GM19035 (cell line): ENCODE measurements at regions not wholly inside any gene's neighbourhood (a gene's known extent, or its start where the extent isn't known, plus 50 kb on each side); places are given as distances from the start of the nearest gene placed in this dataset.

Experiments
- ATAC-seq: cut with Tn5 transposase; IDR thresholded peaks from one replicate; pipeline ENCODE4 v1.9.1; 2021; ENCODE audit not compliant: unreplicated experiment

DNA sequence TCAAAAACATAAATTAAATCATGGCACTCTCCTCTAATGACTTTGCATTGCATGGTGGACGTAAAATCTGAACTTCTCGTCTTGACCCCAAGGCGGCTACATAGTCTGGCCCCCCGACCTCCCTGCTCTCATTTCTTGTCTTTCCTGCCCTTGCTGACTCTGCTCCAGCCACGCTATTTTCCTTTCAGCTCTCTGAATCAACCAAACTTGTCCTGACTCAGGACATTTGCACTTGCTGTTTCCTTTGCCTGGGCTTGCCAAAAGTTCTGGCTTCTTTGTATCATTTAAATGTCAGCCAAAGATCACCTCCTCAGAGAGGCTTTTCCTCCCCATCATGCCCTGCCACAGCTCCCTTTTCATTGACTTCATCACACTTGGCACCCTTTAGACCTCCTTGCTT is 107.7 kb upstream of the NFE2L3 start:
- no peak for ATAC-seq

DNA sequence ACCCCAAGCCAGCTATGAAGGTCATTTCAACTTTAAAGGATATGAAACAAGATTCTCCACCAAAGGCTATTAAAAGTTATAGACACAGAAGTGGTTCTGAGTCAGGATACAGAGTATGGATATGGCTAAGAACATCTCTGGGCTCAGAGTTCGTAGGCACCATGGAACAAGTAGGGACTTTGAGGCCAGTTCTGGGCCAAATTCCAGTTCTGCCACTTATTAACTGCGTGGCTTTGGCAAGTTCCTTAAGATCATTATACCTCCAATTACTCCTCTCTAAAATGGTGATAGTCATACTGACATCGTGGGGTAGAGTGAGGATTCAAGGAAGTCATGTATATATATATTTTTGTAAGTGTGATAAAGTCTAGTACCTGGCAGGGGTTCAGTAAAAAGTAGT is 105.8 kb upstream of the NFE2L3 start:
- no peak for ATAC-seq

DNA sequence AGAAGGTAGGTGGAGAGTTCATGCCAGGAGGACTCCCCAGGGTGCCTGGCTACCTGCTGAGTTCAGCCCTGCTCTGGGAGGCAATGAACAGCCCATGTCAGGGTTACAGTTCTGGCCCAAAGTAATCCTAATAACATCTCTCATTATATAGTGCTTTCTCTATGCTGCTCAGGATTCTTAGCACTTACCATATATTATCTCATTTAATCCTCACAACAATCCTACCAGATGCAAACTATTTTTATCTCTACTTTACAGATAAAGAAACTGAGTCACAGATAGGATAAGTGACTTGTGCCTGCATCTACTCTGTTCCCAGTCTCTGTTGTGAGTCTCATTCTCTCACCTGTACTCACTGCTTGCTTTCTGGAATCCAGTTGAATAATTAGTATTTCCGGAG is 105.1 kb upstream of the NFE2L3 start:
- no peak for ATAC-seq

DNA sequence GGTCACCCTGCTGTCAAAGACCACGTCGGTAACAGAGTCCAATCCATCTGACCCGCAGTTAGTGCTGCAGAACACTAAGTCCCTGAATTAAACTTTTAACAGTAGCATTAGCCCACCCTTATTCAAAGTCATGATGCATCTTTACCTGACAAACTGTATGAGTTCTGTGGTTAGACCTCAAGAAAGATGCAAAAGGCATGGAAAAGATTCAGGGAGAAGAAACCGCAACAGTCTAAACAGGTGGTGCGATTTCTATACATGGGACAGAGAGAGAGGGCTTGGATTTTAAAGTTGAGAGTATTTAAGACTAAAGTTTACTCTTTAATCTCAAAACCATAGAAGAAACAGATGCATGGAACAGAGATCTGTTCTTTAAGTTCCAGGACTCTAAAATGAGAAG is 103.3 kb upstream of the NFE2L3 start:
- no peak for ATAC-seq

DNA sequence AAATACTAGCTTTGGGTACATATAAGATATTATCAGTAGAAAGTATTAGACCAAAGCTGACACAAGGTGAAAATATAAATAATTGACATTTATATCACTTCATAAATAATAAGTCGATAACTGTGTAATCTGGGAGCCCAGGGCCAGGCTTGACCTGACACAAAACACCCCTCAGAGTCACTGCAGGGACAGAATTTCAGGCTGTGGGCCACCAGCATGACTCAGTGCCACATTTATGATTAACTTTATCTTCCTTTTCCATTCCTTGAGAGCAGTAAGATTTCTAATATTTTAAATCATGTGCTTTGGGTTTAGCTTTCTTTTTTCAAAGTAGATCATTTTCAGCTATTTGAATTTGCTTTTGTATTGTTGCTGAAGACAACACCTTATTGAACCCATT is 102.9 kb upstream of the NFE2L3 start:
- no peak for ATAC-seq

DNA sequence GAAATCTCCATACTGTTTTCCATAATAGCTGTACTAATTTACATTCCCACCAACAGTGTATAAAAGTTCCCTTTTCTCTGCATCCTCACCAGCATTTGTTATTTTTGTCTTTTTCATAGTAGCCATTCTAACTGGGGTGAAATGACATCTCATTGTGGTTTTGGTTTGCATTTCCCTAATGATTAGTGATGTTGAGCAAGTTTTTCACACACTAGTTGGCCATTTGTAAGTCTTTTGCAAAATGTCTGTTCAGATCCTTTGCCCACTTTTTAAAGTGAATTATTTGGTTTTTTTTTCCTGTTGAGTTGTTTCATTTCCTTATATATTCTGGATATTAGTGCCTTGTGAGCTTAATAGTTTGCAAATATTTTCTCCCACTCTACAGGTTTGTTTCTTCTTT is 101.0 kb upstream of the NFE2L3 start:
- no peak for ATAC-seq

DNA sequence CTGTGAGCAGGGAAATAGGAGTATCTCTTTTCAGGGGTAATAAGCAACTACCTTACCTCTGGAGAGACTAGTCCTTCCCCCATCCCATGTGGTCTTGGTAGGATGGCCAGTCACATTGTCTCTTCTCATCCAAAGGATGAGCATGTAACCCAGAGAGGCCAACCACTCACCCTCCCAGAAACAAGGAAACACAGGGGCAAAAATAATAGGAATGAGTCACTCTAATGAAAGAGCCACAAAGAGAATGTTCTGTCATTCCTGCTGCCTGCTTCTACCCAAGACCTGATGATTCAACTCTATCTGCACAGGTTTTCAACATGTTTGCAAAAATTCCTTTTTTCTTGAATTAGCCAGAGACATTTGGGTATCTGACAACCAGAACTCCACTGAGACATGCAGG is 99.3 kb upstream of the NFE2L3 start:
- no peak for ATAC-seq

DNA sequence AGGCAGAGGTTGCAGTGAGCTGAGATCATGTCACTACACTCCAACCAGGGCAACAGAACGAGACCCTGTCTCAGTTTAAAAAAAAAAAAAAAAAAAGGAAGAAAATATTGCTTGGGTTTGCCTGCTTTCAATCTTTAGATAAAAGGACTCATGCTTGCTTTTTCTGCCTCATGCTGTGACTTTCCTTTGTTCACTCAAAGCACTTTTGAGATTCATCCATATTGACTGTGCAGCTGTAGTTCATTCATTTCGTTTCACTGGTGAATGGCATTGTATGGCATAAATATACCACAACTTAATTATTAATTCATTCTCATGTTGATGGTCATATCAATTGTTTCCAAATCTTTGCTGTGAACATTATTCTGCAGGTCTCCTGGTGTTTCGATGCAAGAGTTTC is 97.6 kb upstream of the NFE2L3 start:
- ATAC-seq = no peak

DNA sequence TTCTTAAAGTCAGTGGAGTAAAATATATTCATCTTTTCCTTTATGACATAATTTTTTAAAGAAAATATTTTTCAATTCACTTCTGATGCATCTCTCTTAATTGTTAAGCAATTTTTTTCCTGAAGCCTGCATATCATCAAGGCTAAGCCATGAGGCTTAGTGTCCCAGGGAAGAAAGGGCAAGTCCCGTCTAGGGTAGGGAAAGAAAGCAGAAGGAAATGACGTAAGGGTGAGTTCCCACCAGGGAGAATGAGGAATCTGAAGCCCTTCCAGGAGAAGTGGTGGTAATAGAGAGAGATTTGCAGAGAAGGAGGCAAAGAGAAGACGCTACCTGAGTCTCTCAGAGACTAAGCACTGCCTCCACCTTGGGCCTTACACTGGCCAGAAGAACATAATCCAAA is 96.8 kb upstream of the NFE2L3 start:
- no peak for ATAC-seq

DNA sequence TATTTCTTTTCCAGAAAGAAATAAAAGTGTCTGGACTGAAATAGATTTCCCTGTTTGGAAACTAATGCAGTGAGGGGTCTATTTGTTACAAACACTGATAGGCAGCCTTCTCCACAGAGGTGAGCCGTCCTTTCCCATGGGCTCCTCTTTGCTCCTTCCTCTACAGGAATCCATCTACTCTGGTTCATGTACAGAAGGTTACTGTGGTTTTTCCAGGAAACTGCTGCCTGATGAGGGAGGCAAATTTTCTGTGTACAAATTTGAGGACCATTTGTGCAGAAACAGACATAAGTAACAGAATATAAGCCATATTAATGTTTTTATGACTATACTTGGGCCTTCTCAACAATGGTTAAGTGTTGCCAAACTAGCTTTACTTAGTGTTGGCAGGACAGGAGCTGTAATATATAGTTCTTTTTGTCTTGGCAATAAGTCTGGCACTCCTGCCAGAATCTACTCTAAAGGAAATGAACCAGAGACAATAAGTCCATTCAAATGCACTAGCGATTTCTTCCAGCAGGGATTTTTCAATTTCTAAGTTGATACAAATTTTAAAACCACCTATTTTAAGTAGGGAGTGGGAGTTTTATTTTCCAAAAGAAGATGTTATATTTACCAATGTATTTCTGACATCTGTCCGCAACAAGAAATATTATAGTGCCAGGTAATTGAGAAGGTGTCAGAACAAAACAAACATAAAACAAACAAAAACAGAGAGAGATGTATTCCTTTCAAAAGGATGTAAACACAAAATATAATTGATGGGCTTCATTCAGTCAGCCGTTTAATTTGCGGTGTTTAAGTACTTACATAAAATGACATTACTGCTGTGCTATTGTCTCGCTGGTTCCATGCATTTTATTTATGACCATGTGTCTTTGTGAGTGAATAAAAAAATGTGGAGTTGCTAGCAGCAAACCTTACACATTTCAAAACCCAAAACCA is 91.0 kb upstream of the NFE2L3 start:
- ATAC-seq = no peak

DNA sequence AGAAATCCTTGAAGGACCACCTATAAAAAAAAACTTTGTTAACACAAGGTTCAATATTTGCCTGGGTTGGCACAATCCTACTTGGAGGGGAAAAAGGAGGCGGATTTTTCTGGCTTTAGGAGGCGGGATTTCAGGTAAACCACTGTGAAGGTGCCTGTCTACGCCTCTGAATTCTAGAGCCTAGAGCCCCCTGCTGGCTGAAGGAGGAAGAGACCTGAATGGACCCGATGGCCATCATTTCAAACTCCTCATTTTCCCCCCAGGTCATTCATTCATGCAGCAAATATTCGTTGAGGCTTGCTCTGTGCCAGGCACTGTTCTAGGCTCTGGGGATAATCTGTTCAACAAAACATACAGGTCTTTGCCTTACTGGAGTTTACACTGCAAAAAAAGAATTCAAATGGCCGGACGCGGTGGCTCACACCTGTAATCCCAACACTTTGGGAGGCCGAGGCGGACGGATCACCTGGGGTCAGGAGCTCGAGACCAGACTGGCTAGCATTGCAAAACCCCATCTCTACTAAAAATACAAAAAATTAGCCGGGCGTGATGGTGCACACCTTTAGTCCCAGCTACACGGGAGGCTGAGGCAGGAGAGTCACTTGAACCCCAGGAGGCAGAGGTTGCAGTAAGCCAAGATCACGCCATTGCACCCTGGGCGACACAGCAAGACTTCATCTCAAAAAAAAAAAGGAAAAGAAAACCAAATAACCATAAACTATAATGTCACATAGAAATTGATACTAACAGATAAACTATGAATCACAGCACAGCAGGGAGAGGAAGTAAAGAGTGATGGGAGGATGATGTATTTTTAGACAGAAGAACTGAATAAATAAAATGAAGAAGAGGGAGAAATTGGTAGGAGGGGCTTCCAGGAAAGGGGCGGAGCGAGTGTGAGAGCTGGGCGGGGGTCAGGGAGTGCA is 90.1 kb upstream of the NFE2L3 start:
- peak; percentile 49 for ATAC-seq

DNA sequence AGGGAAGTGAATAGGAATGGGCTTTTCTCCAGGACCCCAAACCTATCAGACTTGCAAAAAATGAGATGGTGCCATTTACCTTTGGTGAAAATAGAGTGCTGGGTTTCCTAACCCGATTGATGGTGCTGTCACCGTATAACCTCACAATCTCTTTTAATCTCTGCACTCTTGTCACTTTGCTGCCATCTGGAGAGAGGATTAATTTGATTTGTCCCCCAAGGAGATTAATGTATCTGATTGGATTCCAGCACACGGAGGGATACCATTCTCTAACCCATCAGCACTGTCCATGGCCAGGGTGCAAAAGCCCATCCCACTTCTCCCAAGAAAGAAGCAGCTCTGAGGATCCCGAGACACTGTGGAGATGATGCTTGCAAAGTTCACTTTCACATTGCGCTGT is 86.3 kb upstream of the NFE2L3 start:
- ATAC-seq = no peak

DNA sequence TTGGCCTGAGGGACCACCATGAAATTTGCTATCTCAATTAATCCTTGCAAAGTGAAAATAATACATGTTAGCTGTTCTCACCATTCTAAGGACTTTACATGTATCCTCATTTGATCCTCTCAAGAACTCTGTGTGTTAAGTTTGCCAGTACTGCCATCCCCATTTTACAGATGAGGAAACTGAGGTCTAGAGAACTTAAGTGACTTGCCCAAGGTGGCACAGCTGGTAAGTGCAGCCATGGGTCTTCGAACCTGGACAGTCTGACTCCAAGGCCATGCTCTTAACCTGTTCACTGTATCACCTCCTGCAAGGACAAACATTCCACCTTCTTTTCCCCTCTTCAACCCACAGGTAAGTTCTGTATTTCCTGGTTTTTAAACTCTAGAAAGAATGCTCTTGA is 85.3 kb upstream of the NFE2L3 start:
- ATAC-seq = no peak

DNA sequence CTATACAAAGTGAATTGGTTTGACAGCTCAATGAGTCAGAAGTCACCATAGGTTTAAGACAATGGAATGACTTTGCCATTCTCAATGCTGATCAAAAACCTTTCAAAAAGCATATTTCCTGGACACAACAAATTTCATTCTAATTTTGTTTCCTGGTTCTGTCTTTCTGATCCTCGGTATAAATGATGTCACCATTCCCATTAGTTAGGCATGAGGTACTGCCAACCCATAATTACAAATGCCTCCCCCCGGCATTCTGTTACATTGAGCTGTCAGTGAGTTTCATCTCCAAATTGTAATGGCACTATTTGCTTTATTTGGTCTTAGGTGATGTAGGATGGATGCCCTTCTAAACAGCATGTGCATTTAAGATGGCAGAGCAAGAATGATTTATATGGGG is 81.7 kb upstream of the NFE2L3 start:
- ATAC-seq = no peak

DNA sequence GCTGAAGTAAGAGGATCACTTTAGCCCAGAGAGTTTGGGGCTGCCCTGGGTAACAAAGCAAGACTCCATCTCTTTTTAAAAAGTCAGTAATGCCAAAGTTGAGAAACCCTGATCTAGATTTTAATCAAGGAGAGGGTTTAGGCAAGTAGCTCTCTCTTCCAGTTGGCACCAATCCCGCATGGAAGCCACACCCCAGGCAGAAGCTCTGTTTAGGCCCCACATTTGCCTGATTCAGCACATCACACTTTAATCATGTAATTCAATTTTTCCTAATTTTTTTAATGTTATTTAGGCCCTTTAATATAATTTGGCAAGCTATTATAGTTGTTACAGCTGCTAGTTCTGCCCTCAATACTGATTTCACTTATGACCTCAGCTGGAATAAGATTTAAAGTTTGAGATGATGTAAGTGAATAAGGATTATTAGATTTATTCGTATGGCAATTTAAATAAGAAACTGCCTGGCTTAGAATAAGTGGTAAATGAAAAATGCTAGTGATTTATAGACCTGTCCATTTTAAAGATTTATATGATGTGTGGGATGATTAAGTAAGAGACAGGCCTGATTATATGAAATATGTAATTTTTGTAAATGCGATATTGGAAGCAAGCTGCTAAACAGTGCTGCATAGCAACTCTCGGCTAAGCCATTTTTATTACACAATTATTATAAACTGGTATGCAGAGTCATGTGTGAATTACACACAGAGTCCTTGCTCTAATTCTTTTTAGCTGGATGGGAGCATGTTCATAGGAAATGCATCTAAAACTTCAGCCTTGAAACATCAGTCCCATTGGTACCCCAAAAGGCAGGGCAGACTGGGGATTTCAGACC is 80.2 kb upstream of the NFE2L3 start:
- ATAC-seq = no peak

DNA sequence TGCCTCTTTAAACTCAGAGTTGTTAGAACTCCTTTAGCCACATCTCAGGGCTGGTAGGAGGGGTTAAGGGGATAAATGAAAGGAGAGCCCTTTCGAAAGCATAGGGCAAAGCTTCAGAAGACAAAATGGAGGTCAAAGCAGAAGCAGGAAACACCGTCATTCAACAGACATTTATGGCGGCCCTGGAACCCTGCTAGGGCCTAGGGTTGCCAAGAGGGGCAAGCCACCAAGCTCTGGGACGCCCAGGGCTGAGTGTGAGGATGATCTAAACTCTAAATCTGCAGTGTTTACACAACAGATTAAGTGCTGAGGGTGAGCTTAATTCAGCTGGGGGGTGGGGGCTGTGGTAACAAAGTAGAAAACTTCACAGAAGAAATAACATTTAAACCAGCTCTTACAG is 79.0 kb upstream of the NFE2L3 start:
- ATAC-seq = no peak

DNA sequence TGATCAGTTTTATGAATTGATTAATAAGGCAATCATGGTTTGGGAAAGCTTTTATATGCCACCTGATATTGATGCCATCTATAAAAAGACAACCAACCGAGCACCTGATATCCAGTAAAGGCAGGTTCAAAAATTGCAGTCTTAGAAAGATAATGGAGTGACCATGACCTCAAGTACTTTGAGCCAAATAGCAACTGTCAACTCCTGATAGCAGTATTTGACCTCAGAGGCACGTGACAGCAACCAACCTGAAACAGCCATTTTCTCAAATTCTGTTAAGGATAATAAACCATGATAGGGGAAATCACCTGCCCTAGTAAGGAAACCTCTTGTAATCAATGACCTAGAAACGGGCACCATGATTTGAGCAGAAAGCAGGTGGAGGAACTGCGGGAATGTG is 77.1 kb upstream of the NFE2L3 start:
- ATAC-seq = no peak

DNA sequence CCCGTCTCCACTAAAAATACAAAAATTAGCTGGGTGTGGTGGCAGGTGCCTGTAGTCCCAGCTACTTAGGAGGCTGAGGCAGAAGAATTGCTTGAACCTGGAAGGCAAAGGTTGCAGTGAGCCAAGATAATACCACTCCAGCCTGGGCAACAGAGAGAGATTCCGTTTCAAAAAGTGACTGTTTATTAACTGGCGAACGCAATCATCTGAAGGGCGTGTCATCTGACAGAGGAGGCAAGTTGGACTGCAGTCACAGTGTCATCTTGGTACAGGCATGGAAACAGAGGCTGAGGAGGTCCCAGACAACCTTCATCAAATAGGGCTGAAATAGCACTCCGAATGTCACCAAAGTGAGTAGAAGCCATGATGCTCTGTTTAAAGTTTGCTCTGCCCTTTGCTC is 75.3 kb upstream of the NFE2L3 start:
- no peak for ATAC-seq

DNA sequence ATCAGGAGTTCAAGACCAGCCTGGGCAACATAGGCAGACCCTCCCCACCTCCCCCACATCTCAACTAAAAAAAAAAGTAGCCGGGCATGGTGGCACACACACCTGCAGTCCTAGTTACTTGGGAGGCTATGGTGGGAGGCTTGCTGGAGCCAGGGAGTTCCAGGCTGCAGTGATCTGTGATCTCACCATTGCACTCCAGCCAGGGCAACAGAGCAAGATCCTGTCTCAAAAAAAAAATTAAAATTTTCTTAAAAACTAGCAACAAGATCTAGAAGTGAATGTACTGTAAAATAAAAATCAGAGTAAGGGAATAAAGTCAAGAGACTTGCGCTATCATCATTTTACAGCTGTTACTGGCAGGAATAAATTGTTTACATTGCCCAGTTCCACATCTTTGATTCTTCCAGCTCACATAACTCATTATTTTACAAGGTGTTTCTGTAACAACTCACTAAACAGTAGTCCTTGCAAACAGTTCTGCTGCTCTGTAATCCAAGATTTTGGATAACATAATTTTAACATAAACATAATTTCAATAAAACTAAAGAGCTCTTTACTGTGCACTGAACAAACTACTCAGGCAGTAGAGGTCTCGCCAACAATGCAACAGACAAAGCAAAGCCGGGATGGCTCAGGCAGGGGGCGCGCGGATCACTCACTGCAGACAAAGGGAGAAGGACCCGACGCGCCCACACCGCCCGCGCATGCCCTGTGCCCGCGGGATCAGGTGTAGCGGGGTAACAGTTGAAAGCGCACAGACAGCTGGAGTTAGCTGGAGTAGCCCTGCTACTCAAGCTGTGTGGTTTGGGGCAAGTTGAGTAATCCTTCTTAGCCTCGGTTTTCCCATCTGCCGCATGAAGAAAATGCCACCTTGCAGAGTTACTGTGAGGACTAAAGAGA is 73.3 kb upstream of the NFE2L3 start:
- ATAC-seq = peak; percentile 96

DNA sequence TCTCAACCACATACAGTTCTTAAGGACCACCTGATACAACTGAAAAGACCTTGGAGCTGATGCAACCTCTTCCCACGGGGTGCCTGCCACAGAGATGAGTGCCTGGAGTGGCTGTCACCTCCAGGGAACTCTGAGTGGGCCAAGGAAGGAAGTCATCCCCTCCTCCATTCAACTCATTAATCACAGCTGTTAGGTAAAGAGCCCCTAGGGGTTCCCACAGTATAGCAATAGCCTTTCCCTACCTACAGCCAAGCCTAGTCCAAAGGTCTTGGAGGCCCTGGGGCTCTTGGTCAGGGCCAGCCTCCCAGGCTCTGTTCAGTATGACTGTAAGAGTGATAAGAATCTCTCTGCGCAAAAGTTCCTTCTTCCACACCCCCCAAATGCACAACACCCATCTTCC is 70.4 kb upstream of the NFE2L3 start:
- ATAC-seq = no peak
